Thymus (tissue), 11 donors: ENCODE measurements at regions not wholly inside any gene's neighbourhood (a gene's known extent, or its start where the extent isn't known, plus 50 kb on each side); places are given as distances from the start of the nearest gene placed in this dataset.

Experiments used
- DNase-seq, 9 donors: peaks; one replicate each; pipeline ENCODE4 v3.0.0-alpha.2; 2013; ENCODE audit warnings: low spot score in 9 of 9, low read depth in 6 of 9, missing footprints in 1 of 9
- H3K27ac ChIP-seq, 2 donors: one replicate each; pipeline ENCODE4 v1.5.1; 2013; ENCODE audit warnings: control low read depth in 1 of 2, low read depth in 1 of 2, low read length in 1 of 2, mild to moderate bottlenecking in 1 of 2, moderate library complexity in 1 of 2
- H3K27me3 ChIP-seq, 2 donors: one replicate each; pipeline ENCODE4 v1.5.1; 2013; ENCODE audit warnings: low read length in 1 of 2; ENCODE audit not compliant: control insufficient read depth in 2 of 2, insufficient read depth in 1 of 2
- H3K36me3 ChIP-seq, 2 donors: one replicate each; pipeline ENCODE4 v1.5.1; 2013; ENCODE audit warnings: low read length in 1 of 2, mild to moderate bottlenecking in 1 of 2, moderate library complexity in 1 of 2; ENCODE audit not compliant: control insufficient read depth in 2 of 2, insufficient read depth in 2 of 2
- H3K4me1 ChIP-seq, 2 donors: one replicate each; pipeline ENCODE4 v1.5.1; 2013; ENCODE audit warnings: low read length in 2 of 2; ENCODE audit not compliant: control insufficient read depth in 2 of 2, insufficient read depth in 2 of 2
- H3K4me3 ChIP-seq, 2 donors: one replicate each; pipeline ENCODE4 v1.5.1; 2013; ENCODE audit warnings: low read length in 2 of 2, control low read depth in 1 of 2, mild to moderate bottlenecking in 1 of 2
- H3K9me3 ChIP-seq, 2 donors: one replicate each; pipeline ENCODE4 v1.5.1; 2013; ENCODE audit warnings: low read length in 1 of 2, mild to moderate bottlenecking in 1 of 2; ENCODE audit not compliant: control insufficient read depth in 2 of 2, insufficient read depth in 1 of 2
- WGBS: extraction: QIAGEN DNeasy Blood & Tissue Kit; methylation state at CpG from one replicate; pipeline ENCODE4 v1.1.7; 2013; 5-methylcytosine and 5-hydroxymethylcytosine counted together
- donor health status: healthy.

DNA sequence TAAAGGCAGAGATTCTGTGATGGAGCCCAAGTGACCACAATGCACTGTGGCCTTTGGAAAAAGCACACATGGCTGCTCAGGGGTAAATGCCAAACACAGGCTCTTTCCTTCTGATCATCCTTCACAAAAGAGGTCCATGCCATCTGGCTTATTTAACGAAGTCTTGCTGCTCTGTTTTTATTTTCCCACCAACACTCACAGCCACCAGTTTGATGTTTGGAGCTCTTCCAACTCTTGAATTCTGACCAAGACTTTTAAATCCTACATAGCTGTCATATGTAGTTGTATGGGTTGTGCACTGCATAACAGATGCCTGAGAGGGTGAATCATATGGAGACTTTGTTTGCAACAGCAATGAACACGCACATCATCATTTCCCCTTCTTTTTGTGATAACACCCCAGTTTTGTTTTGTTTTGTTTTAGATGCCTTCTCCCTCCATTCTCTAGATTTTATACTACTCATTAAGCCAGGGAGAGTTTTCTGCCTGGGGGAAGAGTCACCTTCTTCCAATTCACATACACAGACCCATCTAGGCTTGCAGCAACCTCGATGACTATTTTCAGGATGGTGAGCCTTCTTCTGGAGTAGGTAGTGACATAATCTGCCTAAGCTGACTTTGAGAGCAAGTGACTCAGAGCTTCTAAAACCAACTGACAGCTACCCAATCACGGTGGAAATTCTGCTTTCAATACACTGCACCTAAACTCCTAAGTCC, 145.2 kb upstream of the WSCD2 start:
- no peaks in the 10 kb centered on the region for H3K9me3 ChIP-seq
- no peak for DNase-seq
- H3K4me1 ChIP-seq: no peaks in the 10 kb centered on the region
- H3K36me3 ChIP-seq: no peaks in the 10 kb centered on the region
- no peaks in the 10 kb centered on the region for H3K27me3 ChIP-seq
- no peak overlapping the region for H3K27ac ChIP-seq
- no peak overlapping the region for H3K4me3 ChIP-seq
- 80% methylated on average over 4 of the region's 4 CpGs for WGBS

DNA sequence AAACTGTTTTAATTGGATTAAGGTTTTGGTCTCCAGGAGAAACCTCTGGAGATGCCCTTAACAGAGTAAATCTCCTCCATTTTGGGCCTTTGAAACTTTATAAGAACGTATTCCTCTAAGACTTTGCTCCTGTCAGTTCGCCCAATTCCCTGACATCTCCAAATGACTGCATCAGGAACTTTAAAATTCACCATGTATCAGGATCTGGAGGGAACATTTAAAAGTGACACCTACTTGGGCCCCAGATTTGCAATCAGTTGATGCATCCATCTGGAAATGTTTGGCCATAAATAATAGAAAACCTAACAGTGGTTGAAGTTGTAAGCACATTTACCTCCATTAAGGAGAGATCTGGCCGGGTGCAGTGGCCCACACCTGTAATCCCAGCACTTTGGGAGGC, 144.1 kb upstream of the WSCD2 start:
- H3K4me1 ChIP-seq: no peaks in the 10 kb centered on the region
- H3K9me3 ChIP-seq: no peaks in the 10 kb centered on the region
- 71% methylated on average over 3 of the region's 3 CpGs for WGBS
- H3K36me3 ChIP-seq: no peaks in the 10 kb centered on the region
- no peak overlapping the region for H3K4me3 ChIP-seq
- DNase-seq: no peak
- no peak overlapping the region for H3K27ac ChIP-seq
- no peaks in the 10 kb centered on the region for H3K27me3 ChIP-seq

- Histone ChIP-seq H3K27me3 (no peaks in the 10 kb centered on the region), H3K9me3 (no peaks in the 10 kb centered on the region), H3K4me1 (no peaks in the 10 kb centered on the region), H3K27ac (no peak overlapping the region), H3K4me3 (no peak overlapping the region), H3K36me3 (no peaks in the 10 kb centered on the region)
- 88% methylated on average over 1 of the region's 1 CpG for whole genome bisulfite sequencing
- no peak for DNase-seq
Observed at GRCh38 chr12:107986183-107986582, 142.9 kb upstream of the WSCD2 start.

DNA sequence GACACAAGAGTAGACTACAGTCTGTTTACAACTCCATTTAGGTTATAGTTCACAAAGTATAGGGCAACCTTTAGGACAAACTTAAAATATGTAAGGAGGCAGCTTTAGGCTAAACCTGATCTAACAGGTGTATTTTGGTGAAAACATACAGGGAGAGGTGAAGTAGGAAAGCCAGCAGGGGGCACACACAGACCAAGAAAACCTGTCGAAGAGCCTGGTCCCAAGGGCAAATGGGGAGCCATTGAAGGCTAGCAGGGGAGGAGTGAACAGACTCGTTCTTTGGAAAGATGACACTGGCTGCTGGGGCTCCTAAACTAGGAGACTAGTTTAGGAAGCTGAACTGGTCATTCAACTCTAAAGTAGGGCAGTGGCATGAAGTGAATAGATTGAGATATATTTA, 138.8 kb upstream of the WSCD2 start:
- no peaks in the 10 kb centered on the region for H3K4me1 ChIP-seq
- no peaks in the 10 kb centered on the region for H3K36me3 ChIP-seq
- H3K27ac ChIP-seq: no peak overlapping the region
- no peaks in the 10 kb centered on the region for H3K9me3 ChIP-seq
- H3K4me3 ChIP-seq: no peak overlapping the region
- WGBS: 17% methylated on average over 2 of the region's 2 CpGs
- no peaks in the 10 kb centered on the region for H3K27me3 ChIP-seq
- peak in 2 of 9 donors; percentile 18 to 20 for DNase-seq

- WGBS: 79% methylated on average over 2 of the region's 2 CpGs
- no peak for DNase-seq
- H3K9me3 ChIP-seq: no peaks in the 10 kb centered on the region
- H3K27me3 ChIP-seq: no peaks in the 10 kb centered on the region
- H3K4me3 ChIP-seq: no peak overlapping the region
- H3K36me3 ChIP-seq: no peaks in the 10 kb centered on the region
- H3K4me1 ChIP-seq: no peaks in the 10 kb centered on the region
- no peak overlapping the region for H3K27ac ChIP-seq
Observed at GRCh38 chr12:107992029-107992428, 137.1 kb upstream of the WSCD2 start.

DNA sequence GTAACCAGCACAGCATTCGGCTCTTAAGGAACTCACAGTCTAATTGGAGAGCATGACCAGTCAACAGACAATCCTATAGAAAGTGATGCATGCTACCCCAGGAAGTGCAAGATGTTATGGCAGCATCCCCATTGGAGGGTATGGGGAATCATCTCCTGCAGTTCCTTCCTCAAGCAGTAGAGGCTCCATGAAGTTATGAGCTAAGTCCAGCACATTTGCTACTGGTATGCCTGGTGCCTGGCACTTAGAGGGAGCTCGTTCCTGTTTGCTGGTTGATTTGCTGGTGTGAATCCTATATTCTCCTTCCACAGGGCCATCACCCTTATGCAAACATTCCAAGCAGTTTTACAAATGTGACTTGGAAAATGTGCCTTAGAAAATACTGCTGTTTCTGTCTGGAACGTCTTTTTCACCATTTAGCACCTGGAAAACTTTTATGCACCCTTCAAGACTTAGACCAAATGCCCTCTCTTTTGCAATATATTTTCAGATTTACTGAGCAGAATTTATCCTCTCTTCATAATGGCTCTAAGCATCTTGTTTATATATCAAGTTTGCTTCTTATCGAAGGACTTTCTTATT, 136.1 kb upstream of the WSCD2 start:
- WGBS: 52% methylated on average over 4 of the region's 4 CpGs
- DNase-seq: peak in 2 of 9 donors; percentile 5 to 21

GRCh38 chr12:107998863-107999262, 130.2 kb upstream of the WSCD2 start:
- DNase-seq: no peak
- 97% methylated on average over 4 of the region's 4 CpGs for WGBS
- no peaks in the 10 kb centered on the region for H3K36me3 ChIP-seq

More for the DNA sequence above, 136.1 kb upstream of the WSCD2 start:
- no peak overlapping the region for H3K27ac ChIP-seq
- no peaks in the 10 kb centered on the region for H3K9me3 ChIP-seq
- H3K4me3 ChIP-seq: no peak overlapping the region
- H3K27me3 ChIP-seq: no peaks in the 10 kb centered on the region
- H3K4me1 ChIP-seq: no peaks in the 10 kb centered on the region
- H3K36me3 ChIP-seq: no peaks in the 10 kb centered on the region

DNA sequence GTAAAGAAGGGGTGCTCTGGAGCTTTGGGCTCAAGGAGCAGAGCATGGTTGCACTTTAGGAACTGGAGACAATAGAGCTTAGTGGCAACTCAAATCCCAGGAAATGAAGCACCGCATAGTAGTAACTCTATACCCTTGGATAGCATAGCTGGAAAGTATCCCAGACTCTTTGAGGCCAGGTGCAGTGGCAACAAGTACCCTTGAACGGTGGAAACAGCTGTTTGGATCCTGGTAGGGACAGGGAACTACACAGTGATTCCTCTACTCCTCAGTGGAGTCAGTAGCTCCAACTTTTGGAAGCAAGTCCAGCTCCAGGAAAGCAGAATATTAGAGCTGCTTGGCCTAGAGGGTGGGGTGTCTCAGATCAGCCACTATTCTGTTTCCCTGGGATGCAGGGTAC, 129.0 kb upstream of the WSCD2 start:
- no peak for DNase-seq
- no peaks in the 10 kb centered on the region for H3K27me3 ChIP-seq

More at GRCh38 chr12:107998863-107999262, 130.2 kb upstream of the WSCD2 start:
- Histone ChIP-seq H3K27ac (no peak overlapping the region), H3K4me3 (no peak overlapping the region), H3K9me3 (no peaks in the 10 kb centered on the region), H3K27me3 (no peaks in the 10 kb centered on the region), H3K4me1 (no peaks in the 10 kb centered on the region)

DNA sequence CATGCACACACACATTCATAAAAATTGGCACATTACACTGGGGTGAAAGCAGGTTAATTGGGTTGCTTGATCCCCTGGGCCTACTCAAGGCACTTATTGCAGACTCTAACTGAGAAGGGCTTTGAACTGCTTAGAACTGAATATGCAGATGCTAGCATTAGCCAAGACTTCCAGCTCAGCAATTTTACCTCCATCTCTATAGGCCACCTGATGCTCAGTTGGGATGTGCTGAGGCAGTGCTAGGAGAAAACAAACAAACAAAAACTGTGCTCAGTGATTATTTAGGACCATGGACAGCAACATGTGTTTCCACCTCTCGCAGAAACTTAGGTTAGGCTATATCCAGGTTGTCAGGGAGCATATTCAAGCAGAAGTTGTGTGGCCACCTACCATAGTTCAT, 124.8 kb upstream of the WSCD2 start:
- DNase-seq: peak in 2 of 9 donors; percentile 10 to 25
- no peak overlapping the region for H3K4me3 ChIP-seq
- H3K4me1 ChIP-seq: no peaks in the 10 kb centered on the region
- H3K27ac ChIP-seq: no peak overlapping the region
- H3K36me3 ChIP-seq: no peaks in the 10 kb centered on the region
- WGBS: 19% methylated on average over 1 of the region's 1 CpG
- no peaks in the 10 kb centered on the region for H3K9me3 ChIP-seq
- H3K27me3 ChIP-seq: no peaks in the 10 kb centered on the region

More for the DNA sequence above, 129.0 kb upstream of the WSCD2 start:
- H3K9me3 ChIP-seq: no peaks in the 10 kb centered on the region
- WGBS: 69% methylated on average over 2 of the region's 2 CpGs
- no peak overlapping the region for H3K4me3 ChIP-seq
- no peaks in the 10 kb centered on the region for H3K36me3 ChIP-seq
- no peaks in the 10 kb centered on the region for H3K4me1 ChIP-seq
- H3K27ac ChIP-seq: no peak overlapping the region
